Astrocyte of the hippocampus (primary cell): ENCODE measurements at regions not wholly inside any gene's neighbourhood (a gene's known extent, or its start where the extent isn't known, plus 50 kb on each side); places are given as distances from the start of the nearest gene placed in this dataset.
"Not testable (repeated sequence)": the region's sequence is repeated elsewhere in the genome, so short reads cannot be mapped to it uniquely, and the experiment has no call there.

ENCODE experiments used
- DNase-seq: peaks from one replicate; pipeline ENCODE4 v3.0.0; 2011; ENCODE audit warnings: low read depth, low spot score

DNA sequence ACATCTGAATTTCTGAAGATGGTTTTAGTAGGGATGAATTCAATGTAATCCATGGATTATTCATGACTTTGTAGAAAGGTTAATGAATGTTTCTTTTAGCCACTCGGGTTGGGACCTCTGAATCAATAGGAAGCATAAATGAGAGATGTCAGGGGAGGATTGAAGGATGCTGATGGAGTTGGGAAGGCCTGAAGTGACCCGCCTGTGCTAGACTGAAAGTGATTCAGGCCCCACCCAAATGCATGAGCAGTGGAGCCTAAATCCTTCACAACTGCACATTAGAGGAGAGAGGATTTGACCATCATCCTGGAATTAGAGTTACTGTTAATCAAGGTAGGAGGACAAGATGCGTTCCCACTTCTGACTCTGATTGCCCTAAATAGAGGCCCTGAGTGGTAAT lies 162.2 kb upstream of the PTPN20 start:
- DNase-seq = not testable (repeated sequence)

DNA sequence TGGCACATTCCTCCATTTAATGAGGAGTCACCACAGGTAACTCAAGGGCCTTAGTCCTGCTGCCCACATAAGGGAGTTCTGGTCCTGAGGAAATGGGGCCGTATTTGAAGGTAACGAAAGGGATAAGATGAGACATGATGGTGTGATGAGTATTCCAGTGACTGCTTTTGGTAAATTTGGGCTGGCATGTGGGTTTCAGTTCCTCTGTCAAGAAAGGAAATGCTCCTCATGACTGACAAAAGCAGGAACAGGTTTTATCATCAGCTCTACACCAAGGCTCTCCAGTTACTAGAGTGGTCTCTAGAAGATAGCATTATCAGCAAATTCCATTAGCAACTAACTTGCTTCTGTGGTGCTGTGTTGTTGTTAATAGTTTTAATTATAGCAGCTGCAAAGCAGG lies 161.8 kb upstream of the PTPN20 start:
- not testable (repeated sequence) for DNase-seq

DNA sequence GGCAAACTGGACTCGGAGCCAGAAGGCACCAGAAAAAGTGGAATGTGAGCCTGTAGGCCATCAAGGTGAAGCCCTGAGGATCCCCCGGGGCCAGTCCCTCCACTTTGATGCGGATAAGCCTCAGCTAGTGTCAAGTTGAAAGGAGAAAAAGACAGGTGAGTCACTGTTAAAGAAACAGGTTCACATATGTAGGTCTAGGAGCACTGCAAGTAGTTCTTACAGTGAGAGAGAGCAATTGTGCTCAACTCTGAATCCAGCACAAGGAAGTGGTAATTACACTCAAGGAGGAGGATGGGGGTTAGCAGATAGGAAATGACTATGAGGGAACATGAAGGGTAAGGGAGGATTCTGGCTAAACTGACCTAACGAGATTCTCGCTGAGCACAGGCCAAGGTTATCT lies 157.5 kb upstream of the PTPN20 start:
- not testable (repeated sequence) for DNase-seq

DNA sequence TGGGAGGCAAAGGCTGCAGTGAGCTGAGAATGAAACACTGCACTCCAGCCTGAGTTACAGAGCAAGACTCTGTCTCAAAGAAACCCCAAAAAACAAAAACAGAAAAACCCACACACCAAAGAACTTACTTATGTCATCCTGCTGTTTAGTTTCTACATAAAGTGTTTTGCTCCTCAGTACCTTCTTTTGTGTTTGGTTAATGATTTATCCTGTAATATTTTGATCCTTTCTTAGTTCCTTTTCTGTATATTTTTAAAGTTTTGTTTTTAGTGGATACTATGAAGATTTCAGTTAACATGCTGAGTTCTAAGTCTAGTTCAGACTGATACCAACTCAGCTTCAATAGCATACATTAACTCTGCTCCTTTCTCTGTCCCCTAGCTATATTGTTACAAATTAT lies 149.8 kb upstream of the PTPN20 start:
- DNase-seq = not testable (repeated sequence)

DNA sequence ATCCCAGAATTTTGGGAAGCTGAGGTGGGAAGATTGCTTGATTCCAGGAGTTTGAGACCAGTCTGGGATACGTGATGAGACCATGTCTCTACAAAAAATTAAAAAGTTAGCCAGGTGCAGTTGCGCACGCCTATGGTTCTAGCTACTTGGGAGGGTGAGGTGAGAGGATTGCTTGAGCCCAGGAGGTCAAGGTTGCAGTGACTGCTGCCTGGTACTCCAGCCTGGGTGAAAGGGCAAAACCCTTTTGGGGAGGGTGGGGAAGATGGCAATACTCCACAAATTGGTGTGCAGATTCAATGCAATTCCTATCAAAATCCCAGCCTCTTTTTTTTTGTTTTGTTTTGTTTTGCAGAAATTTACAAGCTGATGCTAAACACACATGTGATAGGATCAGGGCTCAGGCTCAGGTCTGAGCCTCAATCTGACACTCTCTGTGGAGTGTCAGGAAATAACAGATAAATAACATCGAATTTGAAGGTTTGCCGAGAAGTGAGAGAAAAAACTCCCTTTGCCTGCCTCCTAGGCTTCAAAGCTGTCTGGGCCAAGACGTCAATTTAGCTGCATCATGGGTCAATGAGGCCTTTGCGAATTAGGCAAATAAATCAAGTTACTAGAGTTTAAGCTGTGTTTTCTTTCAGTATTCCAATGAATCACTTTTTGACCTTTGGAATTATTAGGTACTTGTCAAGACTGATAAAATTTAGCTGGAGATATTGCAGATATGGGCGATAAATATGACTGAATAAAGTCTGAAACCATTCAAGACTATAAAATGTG lies 142.5 kb upstream of the PTPN20 start:
- not testable (repeated sequence) for DNase-seq

DNA sequence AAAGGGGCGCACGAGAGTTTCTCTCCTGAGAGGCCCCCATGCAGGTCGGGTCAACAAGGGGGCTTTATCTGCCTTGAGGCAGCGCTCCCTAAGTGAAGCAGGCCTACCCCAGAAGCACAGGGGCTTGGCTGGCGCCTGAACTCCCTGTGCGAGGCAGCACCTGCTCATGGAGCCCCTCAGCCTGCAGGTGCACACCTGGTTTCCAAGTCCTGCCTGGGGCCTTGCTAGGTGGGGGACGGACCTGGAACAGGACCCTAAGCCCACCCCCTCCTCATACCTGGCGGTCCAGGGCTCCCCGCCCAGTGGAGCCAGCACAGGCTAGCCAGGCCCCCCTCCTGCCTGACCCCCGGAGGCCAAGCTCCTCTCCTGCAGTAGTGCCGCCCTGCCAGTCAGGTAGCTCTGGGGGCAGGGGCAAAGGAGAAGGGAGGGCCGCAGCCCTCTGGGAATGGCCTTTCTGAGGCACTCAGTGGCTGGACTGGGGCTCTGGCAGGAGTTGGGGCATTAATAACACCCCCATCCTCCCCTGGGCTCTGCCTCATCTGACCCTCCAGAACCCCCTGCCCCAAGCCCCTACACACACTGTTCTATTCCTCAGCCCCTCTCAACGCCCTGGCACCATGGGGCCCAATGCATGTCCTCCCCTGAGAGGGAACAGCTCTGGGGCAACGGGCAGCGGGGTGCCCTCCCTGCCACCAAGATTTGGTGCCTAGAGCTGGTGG lies 137.9 kb upstream of the PTPN20 start:
- not testable (repeated sequence) for DNase-seq

DNA sequence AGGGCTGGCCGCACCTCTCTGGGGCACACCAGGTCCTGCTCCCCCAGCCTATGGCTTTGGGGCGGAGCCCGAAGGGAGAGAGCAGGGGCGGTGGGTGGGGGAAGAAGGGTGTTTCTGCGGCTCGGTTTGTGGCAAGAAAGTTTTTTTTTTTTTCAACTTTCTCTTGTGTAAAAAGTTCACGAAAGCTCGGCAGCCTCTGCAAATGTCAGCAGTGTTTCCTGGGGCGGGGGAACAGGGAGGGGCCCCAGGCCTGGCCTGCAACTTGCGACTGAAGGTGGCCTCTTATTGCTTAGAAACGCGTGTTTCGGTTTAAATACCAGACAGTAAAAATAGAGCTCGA lies 137.4 kb upstream of the PTPN20 start:
- not testable (repeated sequence) for DNase-seq

DNA sequence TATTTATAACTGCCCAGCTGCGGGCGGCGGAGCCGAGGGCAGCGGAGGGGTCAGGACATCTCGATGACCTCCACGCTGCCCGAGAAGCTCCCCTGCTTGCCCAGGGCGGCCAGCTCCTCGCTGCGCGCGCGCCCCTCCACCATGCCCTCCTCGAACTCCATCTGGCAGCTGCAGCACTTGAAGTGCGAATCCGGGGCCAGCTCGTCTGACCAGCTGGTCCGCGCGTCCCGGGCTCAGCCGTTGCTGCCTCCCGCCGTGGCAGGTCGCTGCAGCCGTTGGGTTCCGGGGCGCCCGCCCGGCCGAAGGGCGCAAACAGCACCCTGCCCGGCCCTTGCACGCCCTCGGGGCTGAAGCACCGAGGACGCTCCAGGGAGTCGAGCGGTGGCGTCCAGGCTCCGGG lies 136.9 kb upstream of the PTPN20 start:
- not testable (repeated sequence) for DNase-seq

DNA sequence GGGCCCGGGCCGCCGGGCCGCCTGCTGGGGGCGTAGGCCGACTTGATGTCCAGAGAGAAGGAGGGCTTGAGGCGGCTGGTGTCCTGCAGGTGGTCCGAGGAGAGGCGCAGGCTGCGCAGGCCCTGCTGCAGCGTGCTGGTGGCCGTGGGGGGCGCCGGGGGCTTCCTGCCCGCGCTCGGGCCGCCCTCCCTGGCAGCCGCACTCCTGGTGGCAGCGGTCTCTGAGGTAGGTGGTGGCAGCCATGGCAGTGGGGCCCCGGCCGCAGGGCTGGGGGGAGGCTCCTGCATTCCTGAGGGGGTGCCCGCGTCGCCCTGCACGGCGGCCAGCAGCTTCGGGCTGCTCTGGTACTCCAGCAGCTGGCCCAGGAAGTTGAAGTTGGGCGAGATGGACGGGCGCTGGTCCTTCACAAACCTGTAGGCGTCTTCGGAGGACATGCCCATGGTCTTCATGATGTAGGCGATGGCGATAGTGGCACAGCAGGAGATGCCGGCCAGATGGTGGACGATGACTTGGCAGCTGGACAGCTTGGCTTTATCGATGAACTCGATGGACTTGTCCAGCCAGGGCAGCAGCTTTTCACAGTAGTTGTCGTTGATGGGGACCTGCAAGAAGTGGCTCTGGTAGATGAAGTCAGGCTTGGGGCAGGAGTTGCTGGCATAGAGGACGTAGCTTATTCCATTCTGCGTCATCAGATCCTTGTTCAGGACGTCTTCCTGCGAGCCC lies 136.1 kb upstream of the PTPN20 start:
- not testable (repeated sequence) for DNase-seq

DNA sequence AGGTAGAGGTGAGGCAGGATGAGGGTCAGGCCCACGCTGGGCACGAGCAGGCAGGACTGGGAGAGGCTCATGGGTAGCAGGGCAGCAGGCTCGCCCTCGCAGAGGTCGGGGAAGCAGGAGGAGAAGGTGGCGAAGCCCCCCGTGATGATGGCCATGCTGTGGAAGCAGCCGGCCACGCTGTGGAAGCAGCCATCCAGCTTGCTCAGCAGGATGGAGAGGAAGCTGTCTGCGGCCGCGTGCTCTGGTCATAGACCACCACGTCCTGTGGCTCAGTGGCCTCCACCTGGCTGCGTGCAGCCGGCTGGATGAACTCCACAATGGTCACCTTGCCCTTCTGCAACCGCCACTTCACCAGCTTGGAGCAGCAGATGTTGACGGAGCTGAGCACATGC lies 135.6 kb upstream of the PTPN20 start:
- DNase-seq = not testable (repeated sequence)

DNA sequence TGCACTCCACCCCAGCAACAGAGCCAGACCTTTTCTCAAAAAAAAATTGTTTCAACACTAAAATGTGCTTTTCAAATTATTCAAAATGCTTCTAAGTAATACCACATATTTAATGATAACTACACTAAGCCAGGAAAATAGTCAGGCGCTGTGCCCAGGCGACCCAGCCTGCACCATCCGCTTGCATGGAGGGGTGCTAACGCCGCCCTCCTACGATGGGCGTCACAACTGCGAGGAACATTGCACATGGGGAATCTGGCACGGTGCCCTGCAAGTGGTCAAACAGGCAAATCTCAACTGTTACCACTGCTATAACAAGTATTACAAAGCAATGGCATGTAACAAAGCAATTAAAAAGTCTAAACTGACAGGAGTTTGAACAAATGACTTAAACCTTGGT lies 131.7 kb upstream of the PTPN20 start:
- peak; percentile 78 for DNase-seq

DNA sequence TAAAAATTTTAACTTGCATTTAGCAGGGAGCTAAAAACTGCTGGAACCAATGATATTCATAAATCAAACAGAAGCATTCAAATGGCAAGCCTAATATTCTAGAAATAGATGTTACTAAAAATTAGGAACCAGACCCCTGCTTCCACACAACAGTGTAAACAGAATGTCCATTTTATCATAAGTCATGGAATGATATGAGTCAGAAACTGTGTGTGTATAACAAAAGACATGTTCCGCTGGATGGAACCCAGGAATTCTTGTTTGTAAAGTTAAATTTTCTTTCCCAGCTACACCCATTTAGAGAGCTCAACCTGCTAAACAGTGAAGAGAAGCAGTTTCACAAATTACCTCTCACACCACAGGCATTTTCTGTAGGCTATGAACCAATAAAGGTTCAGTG lies 131.1 kb upstream of the PTPN20 start:
- DNase-seq = peak; percentile 36

DNA sequence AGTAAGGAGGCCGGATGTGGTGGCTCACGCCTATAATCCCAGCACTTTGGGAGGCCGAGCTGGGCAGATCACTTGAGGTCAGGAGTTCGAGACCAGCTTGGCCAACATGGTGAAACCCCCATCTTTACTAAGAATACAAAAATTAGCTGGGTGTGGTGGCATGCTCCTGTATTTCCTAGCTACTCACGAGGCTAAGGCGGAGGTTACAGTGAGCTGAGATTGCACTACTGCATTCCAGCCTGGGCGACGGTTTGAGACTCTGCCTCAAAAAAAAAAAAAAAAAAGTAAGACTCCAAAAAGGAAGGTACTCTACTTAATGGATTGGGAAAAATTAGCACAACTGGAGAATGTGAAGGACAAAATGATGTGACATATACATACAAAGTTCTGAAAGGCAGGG lies 130.2 kb upstream of the PTPN20 start:
- DNase-seq = not testable (repeated sequence)

DNA sequence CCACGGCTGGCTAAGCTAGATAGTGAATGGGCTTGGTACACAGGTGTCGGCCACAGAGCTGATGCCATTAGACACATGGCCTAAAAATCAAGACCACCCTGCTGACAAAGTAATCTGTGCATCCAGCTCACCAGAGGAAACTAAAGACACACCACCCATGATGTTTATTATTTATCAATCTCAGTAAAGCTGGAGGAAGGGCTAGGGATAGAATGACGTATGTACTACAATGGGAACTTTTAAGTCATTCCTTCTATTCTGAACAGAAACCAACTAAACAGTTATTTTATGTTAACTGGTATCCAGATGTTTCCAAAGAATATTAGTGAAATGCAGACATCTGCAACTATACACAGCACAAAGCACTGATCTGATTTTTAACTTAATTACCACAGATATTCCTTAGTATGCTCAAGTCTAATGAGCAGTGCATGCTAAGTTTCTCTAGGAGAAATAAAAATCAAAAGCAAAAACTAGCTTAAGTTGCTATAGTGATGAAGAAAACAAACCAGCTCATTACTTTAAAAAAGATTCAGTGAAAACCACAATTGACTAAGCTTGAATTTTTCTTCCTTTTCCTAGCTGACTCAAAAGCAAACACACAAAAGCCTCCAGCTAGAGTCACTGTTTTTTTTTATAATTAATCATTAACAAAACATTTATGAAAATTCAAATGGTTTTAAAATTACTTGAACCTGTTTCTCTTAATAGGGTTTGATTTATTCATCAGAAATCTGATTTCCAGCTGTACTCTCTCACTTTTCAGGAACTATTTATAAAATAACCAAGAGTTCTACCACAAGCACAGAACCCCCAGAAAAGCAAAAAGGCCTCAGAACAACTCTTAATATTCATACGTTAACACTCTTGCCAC lies 129.0 kb upstream of the PTPN20 start:
- peak; percentile 27 for DNase-seq

DNA sequence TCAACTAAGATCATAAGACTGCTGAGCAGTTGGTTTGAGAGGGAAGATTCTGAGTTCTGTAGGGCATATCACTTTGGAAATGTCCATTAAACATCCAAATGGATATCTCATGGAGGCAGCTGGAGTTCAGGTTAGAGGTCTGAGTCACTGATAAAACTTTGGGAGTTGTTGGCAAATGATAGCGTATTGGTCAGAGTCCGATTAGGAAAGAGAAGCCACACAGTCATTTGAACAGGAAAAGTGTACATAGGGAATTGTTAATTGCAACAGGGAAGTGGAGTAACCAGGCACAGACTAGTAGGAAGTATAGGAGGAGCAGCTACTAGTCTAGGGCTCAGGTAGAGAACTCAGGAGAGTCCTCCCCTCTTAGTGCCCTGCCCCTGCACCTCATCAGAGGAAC lies 126.6 kb upstream of the PTPN20 start:
- DNase-seq = not testable (repeated sequence)

DNA sequence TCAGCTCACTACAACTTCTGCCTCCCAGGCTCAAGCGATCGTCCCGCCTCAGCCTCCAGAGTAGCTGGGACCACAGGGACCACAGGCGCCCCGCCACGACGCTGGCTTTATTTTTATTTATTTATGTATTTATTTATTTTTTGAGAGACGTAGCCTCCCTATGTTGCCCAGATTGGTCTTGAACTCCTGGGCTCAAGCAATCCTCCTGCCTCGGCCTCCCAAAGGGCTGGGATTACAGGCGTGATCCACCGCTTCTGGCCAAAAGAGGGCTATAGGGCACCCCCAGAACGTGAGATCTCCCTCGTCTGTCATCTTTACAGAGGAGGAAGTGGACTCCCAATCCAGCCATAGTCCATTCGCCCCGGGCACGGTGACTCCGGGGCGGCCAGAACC lies 125.1 kb upstream of the PTPN20 start:
- peak; percentile 1 for DNase-seq

DNA sequence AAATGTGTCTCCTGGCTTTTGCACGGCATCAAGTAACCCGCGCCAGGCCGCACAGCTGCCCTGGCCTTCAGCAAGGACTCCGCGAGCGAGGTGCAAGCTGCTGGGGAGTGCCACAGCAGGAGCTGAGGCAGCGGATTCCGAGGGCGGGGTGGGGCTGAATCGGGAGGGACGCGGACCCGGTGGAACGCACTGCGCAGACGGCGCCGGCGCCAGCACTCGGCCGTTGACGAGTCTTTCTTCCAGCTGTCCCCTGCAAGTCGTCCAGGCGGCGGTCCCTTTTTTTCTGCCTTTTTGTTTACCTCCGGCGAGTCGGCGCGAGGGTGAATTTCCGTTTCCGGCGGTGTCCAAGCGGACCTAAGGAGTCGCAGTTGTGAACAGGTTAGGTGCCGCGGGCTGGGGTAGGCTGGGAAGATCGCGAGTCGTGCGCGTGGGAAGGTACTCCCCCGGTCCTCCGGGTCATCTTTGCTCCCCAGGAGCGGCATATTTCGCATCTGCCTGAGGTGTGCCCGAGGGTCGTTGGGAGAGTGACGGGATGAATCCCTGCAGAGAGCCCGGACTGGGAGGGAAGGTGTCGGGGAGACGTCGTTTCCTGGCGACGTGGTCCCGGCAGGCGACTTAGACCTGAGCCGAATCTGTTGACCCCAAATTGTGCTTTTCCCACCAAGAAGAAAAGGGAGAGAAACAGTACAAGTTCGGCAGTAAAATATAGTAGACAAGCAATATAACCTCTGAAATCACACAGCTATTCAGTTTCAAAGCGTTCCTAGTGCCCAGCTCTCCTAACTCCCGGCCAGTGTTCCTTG lies 124.5 kb upstream of the PTPN20 start:
- DNase-seq = peak; percentile 70

DNA sequence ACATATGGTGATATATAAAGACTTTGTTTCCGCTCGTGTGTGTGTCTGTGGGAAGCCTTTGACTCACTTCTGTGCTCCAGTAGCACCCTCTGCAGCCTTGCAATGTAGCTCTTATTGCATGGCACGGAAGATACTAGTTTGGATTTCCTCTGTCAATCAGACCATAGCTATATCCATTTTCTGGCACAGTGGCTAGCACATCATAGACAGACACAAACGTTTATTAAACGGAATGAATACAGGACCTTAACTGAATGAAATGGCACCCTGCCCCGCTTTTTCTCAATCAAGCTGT lies 124.0 kb upstream of the PTPN20 start:
- DNase-seq = peak; percentile 53

DNA sequence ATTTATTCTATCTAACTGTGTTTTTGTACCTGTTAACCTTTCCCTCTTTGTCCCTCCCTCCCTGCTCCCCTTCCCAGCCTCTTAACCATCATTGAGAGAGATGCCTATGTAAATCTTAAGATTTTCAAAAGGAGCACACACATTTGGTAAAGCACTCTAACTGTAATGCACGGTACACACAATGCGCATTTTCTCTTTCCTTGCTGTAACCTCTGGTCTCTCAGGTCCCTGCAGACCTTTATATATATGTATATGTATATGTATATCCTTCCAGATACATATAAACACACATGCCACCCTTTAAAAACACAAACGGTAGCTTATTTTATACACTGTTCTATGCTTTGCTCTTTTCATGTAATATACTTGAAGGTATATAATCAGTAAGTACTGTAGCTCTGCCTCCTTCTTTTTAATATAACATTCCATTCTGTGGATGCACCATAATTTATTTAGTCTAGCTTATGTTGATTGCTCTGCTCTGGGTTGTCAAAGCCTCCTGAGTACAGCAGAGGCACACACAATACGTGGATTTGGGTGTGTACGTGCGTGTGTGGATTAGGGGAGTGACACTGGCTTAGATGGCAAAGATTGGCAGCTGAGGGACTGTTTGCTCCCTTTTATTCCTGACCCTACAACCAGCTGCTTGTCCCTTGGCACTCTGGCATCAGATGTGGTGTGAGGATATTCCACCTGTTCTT lies 118.4 kb upstream of the PTPN20 start:
- not testable (repeated sequence) for DNase-seq

DNA sequence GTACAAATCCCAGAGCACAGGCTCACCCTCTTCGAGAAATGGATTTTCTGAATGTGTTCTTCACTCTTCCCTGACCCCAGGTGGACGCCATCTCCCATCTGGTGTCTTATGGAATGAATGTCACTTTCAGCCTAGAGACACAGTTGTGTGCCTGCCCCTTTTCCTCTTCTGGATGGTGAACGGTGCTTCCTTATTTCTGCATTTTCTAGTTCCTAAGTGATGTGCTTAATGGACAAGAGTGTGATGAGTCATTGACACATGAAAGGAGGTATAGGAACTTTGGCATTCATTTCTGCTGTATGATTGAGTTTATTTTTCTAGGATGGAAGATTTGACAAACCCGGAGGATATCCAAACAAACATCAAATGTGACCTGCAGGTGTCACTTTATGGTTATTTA lies 114.9 kb upstream of the PTPN20 start:
- not testable (repeated sequence) for DNase-seq
